Stomach (tissue), 8 donors: ENCODE measurements at regions not wholly inside any gene's neighbourhood (a gene's known extent, or its start where the extent isn't known, plus 50 kb on each side); places are given as distances from the start of the nearest gene placed in this dataset.

Source experiments
- DNase-seq, 2 donors: peaks; one replicate each; pipeline versions ENCODE4 v3.0.0 to v3.0.0-alpha.2; 2013 to 2019
- H3K27ac ChIP-seq, 5 donors: fragments of 200-600 bp in 4 of 5; sonication (generic) in 4 of 5; one replicate each; pipeline ENCODE4 v1.5.1; 2013 to 2019; ENCODE audit warnings: mild to moderate bottlenecking in 1 of 5, moderate library complexity in 1 of 5
- H3K27me3 ChIP-seq, 3 donors: fragments of 200-600 bp; sonication (generic); one replicate each; pipeline ENCODE4 v1.5.1; 2017 to 2019; ENCODE audit warnings: mixed run types in 1 of 3
- H3K36me3 ChIP-seq, 4 donors: fragments of 200-600 bp; sonication (generic); 1 replicate in 3 of 4; 2 replicates in 1 of 4; pipeline ENCODE4 v1.5.1; 2016 to 2019
- H3K4me1 ChIP-seq, 4 donors: fragments of 200-600 bp; sonication (generic); one replicate each; pipeline ENCODE4 v1.5.1; 2016 to 2019
- H3K4me3 ChIP-seq, 4 donors: fragments of 200-600 bp; sonication (generic) in 3 of 4; one replicate each; pipeline ENCODE4 v1.5.1; 2016 to 2019; ENCODE audit warnings: mild to moderate bottlenecking in 1 of 4
- H3K9me3 ChIP-seq, 4 donors: fragments of 200-600 bp; sonication (generic); one replicate each; pipeline ENCODE4 v1.5.1; 2016 to 2019
- EP300 ChIP-seq: sonication (generic); formaldehyde crosslinking; IDR thresholded peaks from one replicate; pipeline ENCODE4 v1.6.1; 2017; ENCODE audit warnings: antibody characterized with exemption
- POLR2A ChIP-seq, 4 donors: fragments of 450-650 bp; IDR thresholded peaks; one replicate each; pipeline ENCODE4 v1.6.1; 2016; ENCODE audit warnings: antibody characterized with exemption in 4 of 4, control low read depth in 2 of 4, mild to moderate bottlenecking in 1 of 4, moderate library complexity in 1 of 4
- POLR2AphosphoS5 ChIP-seq, 3 donors: sonication (generic); formaldehyde crosslinking; IDR thresholded peaks; one replicate each; pipeline ENCODE4 v1.6.1; 2016; ENCODE audit warnings: antibody characterized with exemption in 3 of 3
- WGBS, 5 donors: extraction: QIAGEN DNeasy Blood & Tissue Kit in 3 of 5; methylation state at CpG; one replicate each; pipeline versions ENCODE4 v1.1.5 to v1.1.7; 2013 to 2018; 5-methylcytosine and 5-hydroxymethylcytosine counted together
- intact Hi-C: fragments of 100-400 bp; cut with DNase I; formaldehyde crosslinking; loops from one replicate; pipeline ENCODE4 v1.15.1; 2023; ENCODE audit warnings: low total_unique reads
- TF ChIP-seq, protein P1 (sequence below), 7 experiments: fragments of 450-650 bp in 4 of 7; fragments of 200-600 bp in 3 of 7; sonication (generic) in 3 of 7; IDR thresholded peaks; one replicate each; pipeline ENCODE4 v1.5.1; 2016 to 2019; ENCODE audit warnings: antibody characterized with exemption in 7 of 7, control low read depth in 2 of 7, mild to moderate bottlenecking in 1 of 7
- donor health status: healthy with polysubstance abuse.
- donor health status: Bipolar disorder and iron deficiency.
- donor health status: healthy.

- WGBS, 5 donors, result 83 to 91% (median 87%) methylated on average over 4 of the region's 4 CpGs
- intact Hi-C loops, result no loop called here
- H3K4me1 ChIP-seq, result no peaks in the 10 kb centered on the region
- TF ChIP-seq, protein P1, sequence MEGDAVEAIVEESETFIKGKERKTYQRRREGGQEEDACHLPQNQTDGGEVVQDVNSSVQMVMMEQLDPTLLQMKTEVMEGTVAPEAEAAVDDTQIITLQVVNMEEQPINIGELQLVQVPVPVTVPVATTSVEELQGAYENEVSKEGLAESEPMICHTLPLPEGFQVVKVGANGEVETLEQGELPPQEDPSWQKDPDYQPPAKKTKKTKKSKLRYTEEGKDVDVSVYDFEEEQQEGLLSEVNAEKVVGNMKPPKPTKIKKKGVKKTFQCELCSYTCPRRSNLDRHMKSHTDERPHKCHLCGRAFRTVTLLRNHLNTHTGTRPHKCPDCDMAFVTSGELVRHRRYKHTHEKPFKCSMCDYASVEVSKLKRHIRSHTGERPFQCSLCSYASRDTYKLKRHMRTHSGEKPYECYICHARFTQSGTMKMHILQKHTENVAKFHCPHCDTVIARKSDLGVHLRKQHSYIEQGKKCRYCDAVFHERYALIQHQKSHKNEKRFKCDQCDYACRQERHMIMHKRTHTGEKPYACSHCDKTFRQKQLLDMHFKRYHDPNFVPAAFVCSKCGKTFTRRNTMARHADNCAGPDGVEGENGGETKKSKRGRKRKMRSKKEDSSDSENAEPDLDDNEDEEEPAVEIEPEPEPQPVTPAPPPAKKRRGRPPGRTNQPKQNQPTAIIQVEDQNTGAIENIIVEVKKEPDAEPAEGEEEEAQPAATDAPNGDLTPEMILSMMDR (IDR thresholded peaks at IDR 0.05), result no peak
- TF ChIP-seq POLR2AphosphoS5 (IDR thresholded peaks at IDR 0.05) (no peak), EP300 (no peak), POLR2A (IDR thresholded peaks at IDR 0.05) (no peak)
- H3K4me3 ChIP-seq, result no peak overlapping the region
- no peaks in the 10 kb centered on the region for H3K36me3 ChIP-seq
- H3K27ac ChIP-seq, result no peak overlapping the region
- no peak for DNase-seq
- no peaks in the 10 kb centered on the region for H3K27me3 ChIP-seq
- no peaks in the 10 kb centered on the region for H3K9me3 ChIP-seq
Measured at GRCh38 chr13:58531614-58532013, 900.1 kb downstream of the PCDH17 start.

- no peak overlapping the region for H3K4me3 ChIP-seq
- TF ChIP-seq EP300, result no peak
- TF ChIP-seq POLR2A (IDR thresholded peaks at IDR 0.05), result no peak
- TF ChIP-seq POLR2AphosphoS5 (IDR thresholded peaks at IDR 0.05), result no peak
- TF ChIP-seq, protein P1 (IDR thresholded peaks at IDR 0.05), result no peak
- no peak for DNase-seq
- peaks cover 0 to 7% (median 0%) of the 10 kb centered on the region in 4 donors for H3K9me3 ChIP-seq
- H3K27ac ChIP-seq, result no peak overlapping the region
- no peaks in the 10 kb centered on the region for H3K4me1 ChIP-seq
- H3K36me3 ChIP-seq, result no peaks in the 10 kb centered on the region
- intact Hi-C loops, result no loop called here
- no peaks in the 10 kb centered on the region for H3K27me3 ChIP-seq
Measured at GRCh38 chr13:58542530-58542929, 911.0 kb downstream of the PCDH17 start.

DNA sequence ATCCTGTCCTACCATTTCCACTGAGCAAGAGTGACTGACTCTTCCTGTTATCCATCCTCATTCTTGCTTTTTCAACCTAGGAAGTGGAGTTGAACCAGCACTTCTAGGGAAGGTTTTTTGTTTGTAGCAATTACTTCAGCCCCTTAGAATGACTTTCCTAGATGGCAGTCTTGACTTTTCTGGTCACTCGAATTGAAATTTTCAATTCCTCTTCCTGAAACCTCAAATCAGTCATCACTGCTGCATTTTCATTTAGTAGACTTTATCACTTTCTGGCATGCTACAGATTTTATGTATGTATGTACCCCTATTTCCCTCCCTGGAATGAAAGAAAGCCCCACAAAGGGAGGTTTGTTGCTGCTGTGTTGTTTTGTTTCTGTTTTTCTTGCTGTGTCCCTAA is 915.9 kb downstream of the PCDH17 start:
- 50 to 69% (median 65%) methylated on average over 1 of the region's 1 CpG for WGBS, 5 donors
- no peaks in the 10 kb centered on the region for H3K27me3 ChIP-seq
- DNase-seq, result no peak

GRCh38 chr13:58566176-58566575 is 934.6 kb downstream of the PCDH17 start:
- Histone ChIP-seq H3K27ac (no peak overlapping the region), H3K27me3 (no peaks in the 10 kb centered on the region), H3K9me3 (no peaks in the 10 kb centered on the region), H3K4me3 (no peak overlapping the region), H3K36me3 (no peaks in the 10 kb centered on the region), H3K4me1 (no peaks in the 10 kb centered on the region)
- WGBS, 5 donors, result 58 to 71% (median 64%) methylated on average over 3 of the region's 3 CpGs
- TF ChIP-seq, protein P1 (IDR thresholded peaks at IDR 0.05), result no peak
- TF ChIP-seq EP300 (no peak), POLR2AphosphoS5 (IDR thresholded peaks at IDR 0.05) (no peak), POLR2A (IDR thresholded peaks at IDR 0.05) (no peak)
- DNase-seq, result peak in 1 of 2 donors; percentile 3
- intact Hi-C loops, result no loop called here

More for the DNA sequence above, 915.9 kb downstream of the PCDH17 start:
- H3K27ac ChIP-seq, result no peak overlapping the region
- H3K36me3 ChIP-seq, result no peaks in the 10 kb centered on the region
- no peak overlapping the region for H3K4me3 ChIP-seq
- intact Hi-C loops, result no loop called here
- H3K4me1 ChIP-seq, result no peaks in the 10 kb centered on the region
- TF ChIP-seq, protein P1 (IDR thresholded peaks at IDR 0.05), result no peak
- H3K9me3 ChIP-seq, result no peaks in the 10 kb centered on the region
